OCI-LY1 (cell line): ENCODE measurements at regions not wholly inside any gene's neighbourhood (a gene's known extent, or its start where the extent isn't known, plus 50 kb on each side); places are given as distances from the start of the nearest gene placed in this dataset.
"Not testable (repeated sequence)": the region's sequence is repeated elsewhere in the genome, so short reads cannot be mapped to it uniquely, and the experiment has no call there.

Experiments
- CTCF ChIP-seq: fragments of 200-600 bp; sonication (generic), shearing (Covaris generic); IDR thresholded peaks from 2 replicates; pipeline ENCODE4 v1.5.1; 2017; ENCODE audit warnings: mild to moderate bottlenecking, antibody characterized with exemption, low read length, moderate library complexity, mixed read lengths
- EZH2 ChIP-seq: fragments of 200-600 bp; sonication (generic), shearing (Covaris generic); IDR thresholded peaks from 2 replicates; pipeline ENCODE4 v1.8.0; 2017; ENCODE audit warnings: borderline replicate concordance, mixed run types, mild to moderate bottlenecking, antibody characterized with exemption, low read length, moderate library complexity, mixed read lengths

- TF ChIP-seq CTCF, EZH2: not testable (repeated sequence)
These were observed 142.1 kb downstream of the BCL2L11 start for GRCh38 chr2:111262627-111263379.
